ENCODE measurements at regions not wholly inside any gene's neighbourhood (a gene's known extent, or its start where the extent isn't known, plus 50 kb on each side); places are given as distances from the start of the nearest gene placed in this dataset.

DNA sequence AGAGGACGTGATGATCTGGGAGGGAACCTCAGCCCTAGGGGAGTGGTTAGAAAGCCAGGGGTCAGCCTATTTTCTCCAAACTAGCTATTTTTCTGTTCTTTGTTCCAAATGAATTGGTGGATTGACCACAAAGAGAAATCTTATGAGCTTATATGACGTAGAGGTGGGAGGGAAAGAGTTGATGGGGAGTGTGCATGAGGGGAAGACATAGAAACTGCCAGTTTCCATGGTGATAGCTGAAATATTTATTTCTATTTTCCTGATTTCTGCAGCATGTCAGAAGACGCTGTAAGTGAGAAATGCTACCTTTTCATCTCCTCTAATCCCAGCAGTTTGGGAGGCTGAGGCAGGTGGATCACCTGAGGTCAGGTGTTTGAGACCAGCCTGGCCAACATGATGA lies 51.4 kb upstream of the CISTR start:
- TF ChIP-seq, protein P1, sequence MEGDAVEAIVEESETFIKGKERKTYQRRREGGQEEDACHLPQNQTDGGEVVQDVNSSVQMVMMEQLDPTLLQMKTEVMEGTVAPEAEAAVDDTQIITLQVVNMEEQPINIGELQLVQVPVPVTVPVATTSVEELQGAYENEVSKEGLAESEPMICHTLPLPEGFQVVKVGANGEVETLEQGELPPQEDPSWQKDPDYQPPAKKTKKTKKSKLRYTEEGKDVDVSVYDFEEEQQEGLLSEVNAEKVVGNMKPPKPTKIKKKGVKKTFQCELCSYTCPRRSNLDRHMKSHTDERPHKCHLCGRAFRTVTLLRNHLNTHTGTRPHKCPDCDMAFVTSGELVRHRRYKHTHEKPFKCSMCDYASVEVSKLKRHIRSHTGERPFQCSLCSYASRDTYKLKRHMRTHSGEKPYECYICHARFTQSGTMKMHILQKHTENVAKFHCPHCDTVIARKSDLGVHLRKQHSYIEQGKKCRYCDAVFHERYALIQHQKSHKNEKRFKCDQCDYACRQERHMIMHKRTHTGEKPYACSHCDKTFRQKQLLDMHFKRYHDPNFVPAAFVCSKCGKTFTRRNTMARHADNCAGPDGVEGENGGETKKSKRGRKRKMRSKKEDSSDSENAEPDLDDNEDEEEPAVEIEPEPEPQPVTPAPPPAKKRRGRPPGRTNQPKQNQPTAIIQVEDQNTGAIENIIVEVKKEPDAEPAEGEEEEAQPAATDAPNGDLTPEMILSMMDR (CRISPR knock-in tag; IDR thresholded peaks at IDR 0.05), result no peak
- TF ChIP-seq DPF2 (CRISPR knock-in tag; IDR thresholded peaks at IDR 0.05; ENCODE audit: borderline replicate concordance, low read depth) (no peak), MAZ (IDR thresholded peaks at IDR 0.05; ENCODE audit: borderline replicate concordance, low read depth, low read length) (no peak), MAZ (CRISPR knock-in tag; IDR thresholded peaks at IDR 0.05; ENCODE audit: low read depth) (no peak), RXRA (CRISPR knock-in tag; IDR thresholded peaks at IDR 0.05) (no peak), NFYB (CRISPR knock-in tag; IDR thresholded peaks at IDR 0.05) (no peak)

Measured in HepG2 (cell line).